NT2/D1 (cell line): ENCODE measurements at regions not wholly inside any gene's neighbourhood (a gene's known extent, or its start where the extent isn't known, plus 50 kb on each side); places are given as distances from the start of the nearest gene placed in this dataset.

ENCODE experiments used
- SUZ12 ChIP-seq: IDR thresholded peaks from 2 replicates; pipeline ENCODE4 v1.6.1; 2011; ENCODE audit not compliant: insufficient read length, insufficient read depth; ENCODE audit errors: extremely low read depth
- ZNF274 ChIP-seq: IDR thresholded peaks from 2 replicates; pipeline ENCODE4 v1.6.1; 2011; ENCODE audit warnings: mild to moderate bottlenecking, low read depth, low read length

GRCh38 chr4:26113339-26113940 lies 199.4 kb downstream of the SMIM20 start:
- TF ChIP-seq SUZ12 (no peak), ZNF274 (peak; percentile 97)
